Endodermal cell (in vitro differentiated cells): ENCODE measurements at regions not wholly inside any gene's neighbourhood (a gene's known extent, or its start where the extent isn't known, plus 50 kb on each side); places are given as distances from the start of the nearest gene placed in this dataset.
A peak's percentile ranks its signal among the peaks of the same experiment; 100 is the strongest.

Source experiments
- DNase-seq: peaks from one replicate; pipeline ENCODE4 v3.0.0-alpha.2; 2017
- H3K27ac ChIP-seq: 2 replicates; pipeline ENCODE4 v1.5.1; 2013; ENCODE audit warnings: mild to moderate bottlenecking, low read depth, low read length, moderate library complexity
- H3K27me3 ChIP-seq: 2 replicates; pipeline ENCODE4 v1.6.1; 2013; ENCODE audit warnings: mild to moderate bottlenecking, low read length, moderate library complexity; ENCODE audit not compliant: insufficient read depth, control insufficient read depth, poor library complexity, severe bottlenecking
- H3K36me3 ChIP-seq: 2 replicates; pipeline ENCODE4 v1.7.0; 2013; ENCODE audit warnings: mild to moderate bottlenecking, low read length, moderate library complexity; ENCODE audit not compliant: control insufficient read depth, insufficient read depth
- H3K4me1 ChIP-seq: one replicate; pipeline ENCODE4 v1.7.0; 2013; ENCODE audit warnings: low read length; ENCODE audit not compliant: control insufficient read depth, insufficient read depth
- H3K4me3 ChIP-seq: 2 replicates; pipeline ENCODE4 v1.5.1; 2013; ENCODE audit warnings: mild to moderate bottlenecking, low read length, moderate library complexity
- H3K9ac ChIP-seq: 2 replicates; pipeline ENCODE4 v1.6.1; 2013; ENCODE audit warnings: mild to moderate bottlenecking, low read length, moderate library complexity; ENCODE audit not compliant: poor library complexity, severe bottlenecking; ENCODE audit errors: extremely low read depth
- H3K9me3 ChIP-seq: 2 replicates; pipeline ENCODE4 v1.6.1; 2013; ENCODE audit warnings: mild to moderate bottlenecking, low read length, moderate library complexity; ENCODE audit not compliant: control insufficient read depth
- H3K27ac Mint-ChIP-seq: 2 replicates; pipeline ENCODE4 v1.8.0; 2020; ENCODE audit warnings: mixed read lengths
- H3K27me3 Mint-ChIP-seq: 2 replicates; pipeline ENCODE4 v1.8.0; 2021; ENCODE audit warnings: mild to moderate bottlenecking, mixed read lengths; ENCODE audit not compliant: insufficient read depth
- H3K36me3 Mint-ChIP-seq: 2 replicates; pipeline ENCODE4 v1.8.0; 2020; ENCODE audit warnings: low read depth, mixed read lengths
- H3K4me1 Mint-ChIP-seq: 2 replicates; pipeline ENCODE4 v1.8.0; 2020; ENCODE audit warnings: mixed read lengths
- H3K4me3 Mint-ChIP-seq: 2 replicates; pipeline ENCODE4 v1.8.0; 2020; ENCODE audit warnings: mild to moderate bottlenecking, moderate library complexity, mixed read lengths
- H3K9me3 Mint-ChIP-seq: 2 replicates; pipeline ENCODE4 v1.8.0; 2020; ENCODE audit warnings: mild to moderate bottlenecking, mixed read lengths
- WGBS, 2 experiments: methylation state at CpG; one replicate each; pipeline versions ENCODE4 v1.1.5 to v1.1.7; 2013; ENCODE audit warnings: missing lambda C conversion rate in 2 of 2, mixed read lengths in 1 of 2; ENCODE audit not compliant: insufficient coverage in 1 of 2, insufficient read length in 1 of 2; 5-methylcytosine and 5-hydroxymethylcytosine counted together
- TF ChIP-seq, protein P1 (sequence below): fragments of 200-600 bp; sonication (generic); conservative IDR thresholded peaks from 2 replicates; pipeline ENCODE4 v1.5.0; 2021; ENCODE audit warnings: antibody characterized with exemption, mild to moderate bottlenecking

DNA sequence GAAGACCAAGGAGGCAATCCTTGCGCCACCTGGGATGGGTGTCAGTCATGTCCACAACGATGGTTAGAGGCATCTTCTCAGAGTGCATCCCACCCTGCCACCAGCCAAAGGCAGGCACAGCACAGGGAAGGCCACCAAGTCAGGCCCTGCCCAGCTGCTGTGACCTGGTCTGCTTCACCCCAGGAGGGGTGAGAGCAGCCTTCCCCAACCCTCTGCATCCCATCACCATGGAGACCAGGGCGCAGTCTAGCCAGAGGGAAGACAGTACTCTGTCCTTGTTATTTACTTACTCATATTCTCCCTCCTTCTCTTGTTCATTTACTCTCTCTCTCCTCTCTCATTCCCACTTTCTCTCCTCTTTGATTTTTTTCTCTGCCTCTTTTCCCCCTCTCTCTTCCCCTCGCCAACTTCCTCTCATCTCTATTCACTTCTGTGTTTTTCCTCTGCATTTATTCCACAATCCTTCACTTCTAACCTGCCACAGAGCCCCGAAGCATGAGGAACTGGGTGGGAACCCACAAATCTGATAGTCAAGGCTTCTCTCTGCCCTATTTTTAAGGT, 749.4 kb downstream of the UQCRFS1 start:
- H3K4me1 ChIP-seq: no peaks in the 10 kb centered on the region
- no peak overlapping the region for H3K4me3 Mint-ChIP-seq
- no peaks in the 10 kb centered on the region for H3K27me3 ChIP-seq
- 72 to 92% methylated on average over 3 to 5 of the region's 5 CpGs for WGBS, 2 experiments
- no peak for DNase-seq
- H3K27ac Mint-ChIP-seq: no peak overlapping the region
- no peaks in the 10 kb centered on the region for H3K36me3 ChIP-seq
- no peaks in the 10 kb centered on the region for H3K9me3 ChIP-seq
- TF ChIP-seq, protein P1, sequence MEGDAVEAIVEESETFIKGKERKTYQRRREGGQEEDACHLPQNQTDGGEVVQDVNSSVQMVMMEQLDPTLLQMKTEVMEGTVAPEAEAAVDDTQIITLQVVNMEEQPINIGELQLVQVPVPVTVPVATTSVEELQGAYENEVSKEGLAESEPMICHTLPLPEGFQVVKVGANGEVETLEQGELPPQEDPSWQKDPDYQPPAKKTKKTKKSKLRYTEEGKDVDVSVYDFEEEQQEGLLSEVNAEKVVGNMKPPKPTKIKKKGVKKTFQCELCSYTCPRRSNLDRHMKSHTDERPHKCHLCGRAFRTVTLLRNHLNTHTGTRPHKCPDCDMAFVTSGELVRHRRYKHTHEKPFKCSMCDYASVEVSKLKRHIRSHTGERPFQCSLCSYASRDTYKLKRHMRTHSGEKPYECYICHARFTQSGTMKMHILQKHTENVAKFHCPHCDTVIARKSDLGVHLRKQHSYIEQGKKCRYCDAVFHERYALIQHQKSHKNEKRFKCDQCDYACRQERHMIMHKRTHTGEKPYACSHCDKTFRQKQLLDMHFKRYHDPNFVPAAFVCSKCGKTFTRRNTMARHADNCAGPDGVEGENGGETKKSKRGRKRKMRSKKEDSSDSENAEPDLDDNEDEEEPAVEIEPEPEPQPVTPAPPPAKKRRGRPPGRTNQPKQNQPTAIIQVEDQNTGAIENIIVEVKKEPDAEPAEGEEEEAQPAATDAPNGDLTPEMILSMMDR: no peak
- no peak overlapping the region for H3K9ac ChIP-seq
- no peaks in the 10 kb centered on the region for H3K9me3 Mint-ChIP-seq
- no peak overlapping the region for H3K4me3 ChIP-seq
- H3K27me3 Mint-ChIP-seq: no peaks in the 10 kb centered on the region
- H3K4me1 Mint-ChIP-seq: peaks cover 16% of the 10 kb centered on the region
- H3K27ac ChIP-seq: no peak overlapping the region
- H3K36me3 Mint-ChIP-seq: no peaks in the 10 kb centered on the region

DNA sequence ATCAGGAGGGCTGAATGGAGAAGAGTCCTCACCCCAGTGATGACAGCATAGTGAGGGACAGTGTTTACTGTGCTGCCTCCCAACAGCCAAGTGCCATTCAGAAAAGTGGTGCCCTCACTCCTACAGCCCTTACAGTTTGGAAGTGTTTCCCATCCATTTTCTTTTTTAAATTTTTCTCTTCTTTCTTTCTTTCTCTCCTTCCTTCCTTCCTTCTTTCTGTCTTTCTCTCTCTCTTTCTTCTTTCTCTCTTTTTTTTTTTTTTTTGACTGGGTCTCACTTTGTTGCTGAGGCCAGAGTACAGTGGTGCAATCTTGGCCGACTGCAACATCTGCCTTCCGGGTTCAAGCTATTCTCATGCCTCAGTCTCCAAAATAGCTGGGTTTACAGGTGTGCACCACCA, 755.3 kb downstream of the UQCRFS1 start:
- Histone ChIP-seq H3K9ac (no peak overlapping the region), H3K4me1 (peaks cover 9% of the 10 kb centered on the region), H3K36me3 (no peaks in the 10 kb centered on the region), H3K27me3 (no peaks in the 10 kb centered on the region), H3K4me3 (no peak overlapping the region), H3K9me3 (no peaks in the 10 kb centered on the region), H3K27ac (no peak overlapping the region)
- TF ChIP-seq, protein P1: no peak
- no peak for DNase-seq
- H3K27me3 Mint-ChIP-seq: no peaks in the 10 kb centered on the region
- H3K4me3 Mint-ChIP-seq: no peak overlapping the region
- no peak overlapping the region for H3K27ac Mint-ChIP-seq
- WGBS, 2 experiments: 92 to 100% methylated on average over 1 to 2 of the region's 2 CpGs
- no peaks in the 10 kb centered on the region for H3K9me3 Mint-ChIP-seq
- no peaks in the 10 kb centered on the region for H3K36me3 Mint-ChIP-seq
- peaks cover 15% of the 10 kb centered on the region for H3K4me1 Mint-ChIP-seq

DNA sequence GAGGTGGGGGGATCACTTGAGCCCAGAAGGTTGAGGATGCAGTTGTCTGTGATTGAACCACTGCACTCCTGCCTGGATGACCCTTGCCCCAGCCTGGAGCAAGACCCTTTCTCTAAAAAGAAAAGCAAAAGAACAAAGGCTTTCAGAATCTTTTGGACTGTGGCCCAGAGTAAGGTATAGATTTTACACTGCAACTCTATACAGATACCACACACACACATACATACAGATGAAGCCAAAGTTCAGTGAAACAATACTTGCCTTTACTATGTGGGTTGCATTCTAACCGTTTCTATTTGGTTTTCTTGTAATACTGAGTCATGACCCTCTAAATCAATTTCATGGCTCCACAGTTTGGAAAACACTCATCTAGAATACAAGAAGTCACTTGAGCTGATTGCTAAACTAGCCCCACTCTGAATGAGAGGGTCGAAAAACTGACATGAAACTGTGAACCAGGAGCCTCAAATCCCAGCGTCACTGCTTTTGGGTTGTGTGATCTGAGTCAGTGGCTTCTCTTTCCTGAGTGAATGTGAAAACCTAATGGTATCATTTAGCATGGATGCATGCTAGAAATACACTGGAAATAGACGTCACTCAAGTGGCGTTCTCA, 756.1 kb downstream of the UQCRFS1 start:
- Mint-ChIP-seq H3K27me3 (no peaks in the 10 kb centered on the region), H3K27ac (no peak overlapping the region)
- WGBS, 2 experiments: 87 to 91% methylated on average over 4 to 5 of the region's 5 CpGs

More for the DNA sequence above, 756.1 kb downstream of the UQCRFS1 start:
- Histone ChIP-seq H3K27ac (peak overlapping the region; percentile 4), H3K9ac (no peak overlapping the region), H3K36me3 (no peaks in the 10 kb centered on the region), H3K27me3 (no peaks in the 10 kb centered on the region), H3K4me1 (peaks cover 9% of the 10 kb centered on the region), H3K9me3 (no peaks in the 10 kb centered on the region), H3K4me3 (no peak overlapping the region)
- DNase-seq: no peak
- Mint-ChIP-seq H3K9me3 (no peaks in the 10 kb centered on the region), H3K36me3 (no peaks in the 10 kb centered on the region), H3K4me1 (peaks cover 15% of the 10 kb centered on the region), H3K4me3 (no peak overlapping the region)
- TF ChIP-seq, protein P1: no peak
